GM19452 (cell line): ENCODE measurements at regions not wholly inside any gene's neighbourhood (a gene's known extent, or its start where the extent isn't known, plus 50 kb on each side); places are given as distances from the start of the nearest gene placed in this dataset.

Experiments used
- ATAC-seq: cut with Tn5 transposase; IDR thresholded peaks from one replicate; pipeline ENCODE4 v1.9.1; 2021; ENCODE audit not compliant: unreplicated experiment

GRCh38 chr1:229218612-229219025 is 52.3 kb upstream of the RAB4A start:
- ATAC-seq = no peak

DNA sequence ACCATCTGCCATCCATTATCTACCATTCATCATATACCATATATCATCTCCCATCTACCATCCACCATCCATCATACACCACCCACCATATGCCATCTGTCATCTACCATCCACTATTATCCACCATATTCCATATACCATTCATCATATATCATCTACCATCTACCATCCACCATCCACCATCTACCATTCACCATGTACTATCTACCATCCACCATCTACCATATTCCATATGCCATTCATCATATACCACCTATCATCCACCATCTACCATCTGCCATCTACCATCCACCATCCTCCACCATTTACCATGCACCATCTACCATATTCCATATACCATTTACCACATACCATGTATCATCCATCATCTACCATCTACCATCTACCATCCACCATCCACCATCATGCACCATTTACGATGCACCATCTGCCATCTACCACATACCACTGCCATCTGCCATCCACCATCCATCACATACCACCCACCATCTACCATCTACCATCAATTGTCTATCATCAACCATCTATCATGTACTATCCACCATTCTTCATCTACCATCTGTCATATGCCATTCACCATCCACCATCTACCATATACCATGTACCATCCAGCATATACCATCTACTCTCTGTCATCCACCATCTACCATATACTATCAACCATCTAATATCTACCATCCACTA is 50.6 kb upstream of the RAB4A start:
- no peak for ATAC-seq

DNA sequence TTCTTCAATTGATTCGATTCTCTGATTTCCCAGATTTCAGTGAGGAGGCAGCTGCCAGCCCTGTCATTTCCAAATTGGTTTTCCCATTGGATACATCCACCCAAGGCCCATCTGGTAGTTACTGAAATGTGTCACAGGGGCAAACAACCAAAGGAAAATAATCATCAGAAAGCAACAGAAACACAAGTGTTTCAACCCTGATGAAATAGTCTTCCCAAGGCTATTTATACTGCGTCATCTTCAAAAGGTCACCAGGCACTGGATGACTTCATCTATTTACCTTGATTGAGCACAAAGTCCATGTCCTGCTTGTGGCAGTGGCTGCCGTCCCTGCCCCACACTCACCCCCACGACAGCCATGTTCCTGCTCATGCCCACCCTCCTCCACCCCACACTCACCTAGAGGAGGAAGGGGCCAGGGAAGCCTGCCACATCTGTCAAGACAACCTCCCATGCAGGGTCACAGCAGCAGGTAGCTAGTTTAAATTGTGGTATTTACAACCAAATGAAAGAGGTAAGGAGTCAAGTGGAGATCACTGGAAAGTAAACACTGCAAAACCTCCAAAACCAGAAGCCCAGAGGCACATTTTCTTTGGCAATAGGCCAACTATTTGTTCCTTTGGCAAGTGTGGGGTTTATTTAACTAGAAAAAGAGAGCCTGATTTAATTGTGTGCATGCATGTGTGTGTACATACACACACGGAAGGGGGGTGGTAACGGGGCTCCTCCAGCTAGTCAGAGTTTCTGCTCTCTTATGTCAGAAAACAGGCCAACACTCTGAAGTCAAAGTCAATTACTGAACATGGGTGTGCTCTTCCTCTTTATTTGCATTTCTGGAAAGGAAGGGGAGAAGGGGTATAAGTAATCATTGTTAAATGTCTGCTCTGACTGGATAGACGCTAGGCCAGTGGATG is 49.5 kb upstream of the RAB4A start:
- no peak for ATAC-seq
